CD4-positive, alpha-beta T cell (primary cell): ENCODE measurements at regions not wholly inside any gene's neighbourhood (a gene's known extent, or its start where the extent isn't known, plus 50 kb on each side); places are given as distances from the start of the nearest gene placed in this dataset.
"Not testable (repeated sequence)": the region's sequence is repeated elsewhere in the genome, so short reads cannot be mapped to it uniquely, and the experiment has no call there.

Source experiments
- ATAC-seq: fragments of 200-7000 bp; cut with Tn5 transposase; one replicate; pipeline ENCODE4 v1.10.0; 2022; ENCODE audit warnings: mild to moderate bottlenecking; ENCODE audit not compliant: poor library complexity
- CTCF ChIA-PET: fragments of 350-600 bp; sonication (Branson Sonifier 250); formaldehyde crosslinking; loops from one replicate; lab custom pipeline; 2021; ENCODE audit warnings: antibody characterized with exemption, inconsistent platforms; lab: Charles Lee
- POLR2A ChIA-PET: fragments of 350-600 bp; sonication (Branson Sonifier 250); formaldehyde crosslinking; loops from one replicate; lab custom pipeline; 2021; ENCODE audit warnings: antibody characterized with exemption, inconsistent platforms; lab: Charles Lee
- DNase-seq, 14 experiments: peaks; one replicate each; pipeline ENCODE4 v3.0.0-alpha.2; 2013 to 2020; ENCODE audit warnings: mixed read lengths in 2 of 14
- H3K27ac ChIP-seq, 2 donors: one replicate each; pipeline versions ENCODE4 v1.5.1 to v1.7.0; 2013; ENCODE audit warnings: low read length in 2 of 2, low read depth in 1 of 2, mild to moderate bottlenecking in 1 of 2
- H3K27me3 ChIP-seq, 2 experiments: 1 replicate in 1 of 2; 2 replicates in 1 of 2; pipeline versions ENCODE4 v1.6.1 to v1.7.0; 2013; ENCODE audit warnings: low read length in 2 of 2, control low read depth in 1 of 2, mild to moderate bottlenecking in 1 of 2, moderate library complexity in 1 of 2; ENCODE audit not compliant: insufficient read depth in 2 of 2, control insufficient read depth in 1 of 2
- H3K36me3 ChIP-seq: one replicate; pipeline ENCODE4 v1.6.1; 2013; ENCODE audit warnings: low read length, control low read depth; ENCODE audit not compliant: insufficient read depth
- H3K4me1 ChIP-seq: one replicate; pipeline ENCODE4 v1.6.1; 2013; ENCODE audit warnings: low read length, control low read depth; ENCODE audit not compliant: insufficient read depth
- H3K4me3 ChIP-seq: one replicate; pipeline ENCODE4 v1.5.1; 2013; ENCODE audit warnings: mild to moderate bottlenecking, low read length, moderate library complexity
- H3K9me3 ChIP-seq, 2 experiments: 1 replicate in 1 of 2; 2 replicates in 1 of 2; pipeline versions ENCODE4 v1.6.1 to v1.7.0; 2013; ENCODE audit warnings: low read length in 2 of 2, mild to moderate bottlenecking in 2 of 2, control low read depth in 1 of 2, moderate library complexity in 1 of 2; ENCODE audit not compliant: control insufficient read depth in 1 of 2, insufficient read depth in 1 of 2
- H3K27ac Mint-ChIP-seq: one replicate; pipeline ENCODE4 v1.8.0; 2020; ENCODE audit warnings: mixed read lengths
- H3K27me3 Mint-ChIP-seq: one replicate; pipeline ENCODE4 v1.8.0; 2021; ENCODE audit warnings: mixed read lengths
- H3K36me3 Mint-ChIP-seq: one replicate; pipeline ENCODE4 v1.8.0; 2021; ENCODE audit warnings: low read depth, mixed read lengths
- H3K4me1 Mint-ChIP-seq: one replicate; pipeline ENCODE4 v1.8.0; 2021; ENCODE audit warnings: low read depth, mixed read lengths
- H3K4me3 Mint-ChIP-seq: one replicate; pipeline ENCODE4 v1.8.0; 2020; ENCODE audit warnings: mild to moderate bottlenecking, mixed read lengths
- H3K9me3 Mint-ChIP-seq: one replicate; pipeline ENCODE4 v1.8.0; 2020; ENCODE audit warnings: mixed read lengths
- CTCF ChIP-seq: fragments of 200-600 bp; IDR thresholded peaks from one replicate; pipeline ENCODE4 v1.8.0; 2022; ENCODE audit warnings: antibody characterized with exemption, mild to moderate bottlenecking
- intact Hi-C, 2 experiments: fragments of 100-400 bp; cut with DNase I in 1 of 2; cut with micrococcal nuclease in 1 of 2; formaldehyde crosslinking; loops; one replicate each; pipeline versions ENCODE4 v1.15.1 to v1.9.0; 2023 to 2025; cut with DNase I, micrococcal nuclease

DNA sequence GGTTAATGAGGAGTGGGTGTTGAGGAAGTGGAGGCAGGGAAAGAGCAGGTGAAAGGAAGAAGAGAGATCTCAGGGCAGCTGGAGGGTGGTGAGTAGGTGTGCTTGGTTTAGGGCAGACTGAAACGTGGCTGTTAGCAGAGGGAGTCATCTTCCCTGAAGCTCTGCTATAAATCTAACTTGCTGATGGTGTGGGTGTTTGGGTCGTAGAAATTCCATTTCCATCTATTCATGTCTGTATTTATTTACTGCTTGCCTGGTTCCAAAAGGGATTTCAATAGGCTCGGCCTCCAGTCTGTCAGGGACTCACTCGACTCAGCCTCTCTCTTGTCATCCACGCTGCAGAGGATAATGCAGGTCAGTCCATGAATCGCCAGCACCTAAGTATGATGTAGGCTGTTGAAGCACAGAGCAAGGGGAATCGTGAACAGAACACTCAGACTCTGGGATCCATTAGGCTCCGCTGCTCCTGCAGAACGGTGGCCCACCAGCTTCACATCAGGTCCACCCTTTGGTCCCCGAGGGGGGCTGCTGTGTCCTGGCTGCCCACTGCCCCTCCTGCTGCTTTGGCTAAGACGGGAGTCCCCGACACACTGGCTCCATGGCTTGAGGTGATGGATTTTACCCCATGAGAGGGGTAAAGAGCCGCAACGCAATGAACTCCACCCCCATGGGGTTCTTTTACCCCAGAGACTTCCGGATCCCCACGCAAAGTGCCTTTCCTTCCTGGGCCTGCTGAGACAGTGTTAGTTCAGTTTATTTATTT, 156.2 kb downstream of the RHOU start:
- Mint-ChIP-seq H3K27me3 (no peaks in the 10 kb centered on the region), H3K27ac (no peak overlapping the region), H3K9me3 (no peaks in the 10 kb centered on the region), H3K36me3 (no peaks in the 10 kb centered on the region), H3K4me1 (peaks cover 22% of the 10 kb centered on the region), H3K4me3 (no peak overlapping the region)
- H3K27me3 ChIP-seq: no peaks in the 10 kb centered on the region
- TF ChIP-seq CTCF: no peak
- intact Hi-C loops: no loop called here
- peaks cover 0 to 4% of the 10 kb centered on the region in 2 experiments for H3K9me3 ChIP-seq
- H3K4me1 ChIP-seq: peaks cover 6% of the 10 kb centered on the region
- ATAC-seq: no peak
- no peak overlapping the region for H3K4me3 ChIP-seq
- CTCF ChIA-PET: no interaction called here
- H3K27ac ChIP-seq: no peak overlapping the region
- POLR2A ChIA-PET: no interaction called here
- H3K36me3 ChIP-seq: no peaks in the 10 kb centered on the region
- no peak for DNase-seq

- H3K27me3 ChIP-seq, H3K9me3 Mint-ChIP-seq, DNase-seq, H3K9me3 ChIP-seq, H3K4me3 ChIP-seq, POLR2A ChIA-PET, H3K36me3 Mint-ChIP-seq, H3K27me3 Mint-ChIP-seq, CTCF ChIA-PET, intact Hi-C loops, H3K27ac Mint-ChIP-seq, H3K27ac ChIP-seq, ATAC-seq, H3K4me1 ChIP-seq, H3K4me3 Mint-ChIP-seq, H3K36me3 ChIP-seq: not testable (repeated sequence)
- peaks cover 22% of the 10 kb centered on the region for H3K4me1 Mint-ChIP-seq
Measured at GRCh38 chr1:228892200-228892599, 156.9 kb downstream of the RHOU start.

DNA sequence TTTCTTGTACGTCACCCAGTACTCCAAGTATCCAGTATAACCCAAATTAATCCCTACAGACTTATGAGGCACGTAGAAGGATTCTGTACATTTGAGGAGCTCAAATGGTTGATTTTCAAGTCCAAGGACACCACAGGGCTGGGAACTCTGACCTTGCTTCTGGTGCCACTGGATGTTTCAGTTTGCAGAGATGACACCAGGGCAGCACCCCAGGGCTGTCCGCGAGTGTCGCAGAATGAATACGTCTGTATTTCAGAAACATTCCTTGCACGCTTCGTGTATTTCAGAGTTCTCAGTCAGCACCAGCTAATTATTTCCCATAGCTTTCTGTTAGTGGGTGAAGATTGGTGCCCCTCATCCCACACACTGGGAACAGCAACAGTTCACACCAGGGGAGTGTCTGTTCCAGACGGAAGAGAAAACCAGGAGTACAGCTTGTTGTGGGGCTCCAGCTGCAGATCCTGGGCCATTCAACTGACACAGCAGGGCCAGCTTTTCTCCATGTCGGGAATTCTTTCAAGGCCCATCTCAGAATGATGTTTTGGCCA, 159.2 kb downstream of the RHOU start:
- no peak overlapping the region for H3K27ac ChIP-seq
- ChIA-PET POLR2A (no interaction called here), CTCF (no interaction called here)
- H3K36me3 ChIP-seq: no peaks in the 10 kb centered on the region
- H3K4me1 Mint-ChIP-seq: peaks cover 18% of the 10 kb centered on the region
- H3K9me3 ChIP-seq: peaks cover 0 to 4% of the 10 kb centered on the region in 2 experiments
- H3K4me3 Mint-ChIP-seq: no peak overlapping the region
- DNase-seq (no peak), ATAC-seq (no peak)
- no peak overlapping the region for H3K27ac Mint-ChIP-seq
- H3K27me3 ChIP-seq: no peaks in the 10 kb centered on the region
- H3K9me3 Mint-ChIP-seq: no peaks in the 10 kb centered on the region
- H3K36me3 Mint-ChIP-seq: no peaks in the 10 kb centered on the region
- no peaks in the 10 kb centered on the region for H3K27me3 Mint-ChIP-seq
- no peak overlapping the region for H3K4me3 ChIP-seq
- intact Hi-C loops: no loop called here
- no peak for TF ChIP-seq CTCF
- peaks cover 6% of the 10 kb centered on the region for H3K4me1 ChIP-seq
